Sciatic nerve (tissue), 2 donors: ENCODE measurements at regions not wholly inside any gene's neighbourhood (a gene's known extent, or its start where the extent isn't known, plus 50 kb on each side); places are given as distances from the start of the nearest gene placed in this dataset.

Experiments used
- ATAC-seq: fragments of 200-7000 bp; cut with Tn5 transposase; one replicate; pipeline ENCODE4 v1.9.1; 2020; ENCODE audit warnings: mild to moderate bottlenecking, moderate library complexity
- DNase-seq: peaks from one replicate; pipeline ENCODE4 v3.0.0-alpha.2; 2020; ENCODE audit warnings: low spot score
- intact Hi-C: fragments of 100-400 bp; cut with DNase I; formaldehyde crosslinking; loops from one replicate; pipeline ENCODE4 v1.14.2; 2022
- donor health status: DM: no; HTN: no; CAD: no.
- donor health status: DM: no; HTN: no; CAD: no.

GRCh38 chr12:90061809-90062208, 353.2 kb upstream of the ATP2B1 start:
- DNase-seq (no peak), ATAC-seq (no peak)
- intact Hi-C loops = no loop called here

DNA sequence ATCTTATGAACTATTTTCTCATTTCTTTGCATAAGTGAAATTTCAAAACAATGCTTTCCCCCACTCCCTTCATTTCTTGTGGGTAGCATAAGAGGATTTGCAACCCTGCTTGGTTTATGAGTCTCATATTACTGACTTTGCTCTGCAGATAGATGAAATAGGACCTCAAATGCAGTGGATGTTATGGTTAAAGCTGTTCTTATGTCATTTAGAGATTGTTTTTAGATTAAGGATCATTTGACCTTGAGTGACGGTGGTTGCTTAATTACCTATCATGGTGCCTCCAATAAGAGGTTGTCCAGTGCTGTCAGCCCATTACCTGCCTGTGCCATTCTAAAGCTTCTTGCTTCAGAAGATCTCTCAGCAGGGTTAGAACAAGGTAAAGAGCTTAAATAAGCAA, 351.4 kb upstream of the ATP2B1 start:
- intact Hi-C loops = no loop called here
- DNase-seq (no peak), ATAC-seq (no peak)

- intact Hi-C loops = no loop called here
- DNase-seq (no peak), ATAC-seq (no peak)
Measured at GRCh38 chr12:90058704-90059103, 350.1 kb upstream of the ATP2B1 start.

DNA sequence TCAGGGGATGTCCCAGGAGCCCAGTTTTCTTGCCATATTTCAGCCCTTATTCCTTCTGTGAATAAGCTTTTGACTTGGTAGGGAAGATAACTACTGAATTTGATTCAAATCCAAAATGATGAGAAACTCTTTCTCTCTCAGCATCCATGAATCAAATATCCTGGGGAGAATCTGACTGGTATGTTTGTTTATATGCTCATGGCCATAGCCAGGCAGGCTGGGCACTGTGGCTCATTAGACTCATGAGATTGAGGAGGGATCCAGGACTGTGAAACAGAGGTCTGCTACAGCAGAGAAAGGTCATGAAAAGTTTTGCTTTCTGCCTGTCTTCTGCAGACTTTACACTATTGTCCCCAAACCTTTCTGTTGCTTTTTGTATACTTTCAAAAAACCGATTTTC, 346.4 kb upstream of the ATP2B1 start:
- intact Hi-C loops = no loop called here
- DNase-seq = no peak
- no peak for ATAC-seq

DNA sequence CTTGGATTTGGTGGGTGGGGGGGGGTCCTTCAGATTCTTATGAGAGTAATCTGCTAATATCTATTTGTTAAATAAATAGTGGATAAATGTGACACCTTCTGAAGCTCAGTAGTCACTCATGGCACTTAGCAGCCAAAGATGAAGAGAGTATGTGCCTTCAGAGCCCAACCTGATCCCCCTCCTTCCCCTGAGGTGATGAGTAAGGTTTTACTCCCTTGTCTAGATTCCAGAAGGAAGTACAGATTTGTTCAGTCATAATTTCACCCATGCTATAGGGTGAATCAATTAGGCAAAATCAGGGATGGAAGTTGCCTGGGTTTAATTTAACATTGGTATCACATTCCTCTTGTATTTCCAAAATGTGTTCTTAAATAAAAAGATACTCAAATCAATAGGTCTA, 340.3 kb upstream of the ATP2B1 start:
- DNase-seq = no peak
- no peak for ATAC-seq
- intact Hi-C loops = no loop called here

DNA sequence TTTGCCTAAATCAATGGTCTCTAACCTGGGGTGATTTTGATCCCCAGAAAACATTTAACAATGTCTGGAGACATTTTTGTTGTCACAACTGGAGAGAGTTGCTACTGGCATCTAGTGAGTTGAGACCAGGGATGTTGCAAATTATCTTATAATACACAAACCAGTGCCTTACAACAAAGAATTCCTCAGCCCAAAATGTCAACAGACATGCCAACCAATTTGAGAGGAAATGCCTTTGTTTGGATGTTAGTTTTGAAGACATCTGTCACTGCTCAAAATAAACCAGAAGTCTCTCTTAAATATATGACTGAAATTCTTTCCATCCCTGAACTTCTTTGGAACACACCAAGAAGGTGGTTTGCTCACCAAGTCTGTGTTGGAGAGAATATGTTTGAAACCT, 336.9 kb upstream of the ATP2B1 start:
- ATAC-seq = no peak
- DNase-seq = no peak
- intact Hi-C loops = no loop called here

DNA sequence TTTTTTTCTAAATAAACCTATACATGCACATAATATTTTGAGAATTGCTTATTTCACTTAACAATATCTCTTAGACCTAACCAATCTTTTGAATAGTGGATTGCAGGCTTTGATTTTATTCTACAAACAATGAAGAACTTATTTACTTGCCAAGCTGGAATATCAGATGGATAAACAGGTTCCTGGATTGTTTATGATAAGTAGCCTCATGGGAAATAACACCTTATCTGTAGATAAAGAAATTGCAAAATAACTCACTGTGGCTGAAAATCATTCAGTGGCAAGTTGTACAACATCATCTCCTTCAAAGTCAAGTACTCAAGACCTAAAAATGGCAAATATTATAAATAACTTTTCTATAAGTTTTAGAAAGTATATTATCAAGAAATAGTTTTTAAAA, 335.4 kb upstream of the ATP2B1 start:
- ATAC-seq (no peak), DNase-seq (no peak)
- intact Hi-C loops = no loop called here

DNA sequence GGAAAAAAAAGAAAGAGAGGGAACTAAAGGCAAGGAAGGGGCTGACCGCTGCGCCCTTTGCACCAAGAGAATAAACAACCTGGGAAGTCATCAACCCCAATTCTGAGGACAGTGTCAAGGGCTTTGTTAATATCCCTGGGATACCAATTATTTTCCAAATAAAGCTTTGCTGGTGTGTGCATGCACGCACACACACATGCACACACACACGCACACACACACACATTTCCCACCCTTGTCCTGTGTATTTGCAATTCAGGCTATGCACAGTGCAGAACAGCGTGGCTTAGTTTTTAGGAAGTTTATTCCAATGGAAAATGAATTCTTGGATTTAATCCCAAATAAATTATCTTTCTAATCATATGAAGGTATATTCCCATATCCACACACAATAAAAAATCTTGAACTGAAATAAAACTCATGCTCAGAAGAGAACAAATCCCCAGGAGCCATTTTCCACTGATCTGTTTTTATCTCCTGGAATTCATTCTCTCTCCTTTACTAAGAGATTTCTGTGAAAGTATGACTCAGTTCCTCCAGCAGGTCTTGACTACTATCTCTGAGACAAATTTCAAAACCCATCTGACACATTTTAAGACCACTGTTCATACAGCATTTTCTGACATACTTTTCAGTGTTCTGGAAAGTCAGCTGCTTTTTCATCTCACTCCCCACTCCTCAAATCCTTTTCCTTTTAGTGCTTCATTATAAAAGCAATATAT, 334.4 kb upstream of the ATP2B1 start:
- intact Hi-C loops = no loop called here
- DNase-seq (no peak), ATAC-seq (no peak)

GRCh38 chr12:90038289-90038688, 329.7 kb upstream of the ATP2B1 start:
- DNase-seq (no peak), ATAC-seq (no peak)
- intact Hi-C loops = no loop called here

GRCh38 chr12:90037740-90038139, 329.1 kb upstream of the ATP2B1 start:
- no peak for ATAC-seq
- intact Hi-C loops = no loop called here
- no peak for DNase-seq

DNA sequence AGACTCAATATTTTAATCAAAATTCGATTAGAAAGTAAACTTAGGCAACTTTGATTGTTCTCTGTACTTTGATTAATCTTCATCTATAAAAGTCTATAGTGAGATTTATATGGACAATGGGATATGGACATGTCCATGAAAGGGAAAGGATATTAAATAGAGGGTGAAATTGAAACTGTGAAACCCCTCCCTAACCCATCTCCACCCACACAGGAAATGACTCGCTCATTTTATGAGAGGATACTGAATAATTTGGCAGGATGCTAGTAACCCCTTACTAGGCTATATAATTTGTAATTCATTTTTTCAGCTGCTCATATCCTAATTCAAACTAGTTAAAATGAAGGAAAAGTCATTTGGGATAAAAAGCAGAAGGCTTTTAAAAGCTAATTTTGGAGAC, 328.0 kb upstream of the ATP2B1 start:
- ATAC-seq (no peak), DNase-seq (no peak)
- intact Hi-C loops = no loop called here

GRCh38 chr12:90030726-90031125, 322.1 kb upstream of the ATP2B1 start:
- DNase-seq (no peak), ATAC-seq (no peak)
- intact Hi-C loops = no loop called here

DNA sequence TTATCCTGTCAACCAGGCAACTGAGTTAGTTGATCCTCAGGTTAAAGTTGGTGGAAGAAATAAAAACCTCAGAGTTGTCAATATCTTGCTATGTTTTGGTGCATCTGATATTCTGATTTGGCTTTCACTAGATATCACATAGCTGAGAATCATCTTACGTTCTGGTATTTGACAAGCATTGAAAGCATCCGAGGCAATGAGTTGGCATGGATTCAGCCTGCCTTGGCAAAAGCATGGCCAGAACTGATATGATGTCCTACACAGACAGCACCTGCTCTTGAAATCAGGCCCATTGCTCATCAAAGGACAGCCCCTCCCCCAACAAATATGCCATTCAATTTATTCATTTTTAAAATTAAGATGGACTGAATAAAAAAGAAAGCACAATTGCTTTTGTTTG, 320.7 kb upstream of the ATP2B1 start:
- ATAC-seq (no peak), DNase-seq (no peak)
- intact Hi-C loops = no loop called here

DNA sequence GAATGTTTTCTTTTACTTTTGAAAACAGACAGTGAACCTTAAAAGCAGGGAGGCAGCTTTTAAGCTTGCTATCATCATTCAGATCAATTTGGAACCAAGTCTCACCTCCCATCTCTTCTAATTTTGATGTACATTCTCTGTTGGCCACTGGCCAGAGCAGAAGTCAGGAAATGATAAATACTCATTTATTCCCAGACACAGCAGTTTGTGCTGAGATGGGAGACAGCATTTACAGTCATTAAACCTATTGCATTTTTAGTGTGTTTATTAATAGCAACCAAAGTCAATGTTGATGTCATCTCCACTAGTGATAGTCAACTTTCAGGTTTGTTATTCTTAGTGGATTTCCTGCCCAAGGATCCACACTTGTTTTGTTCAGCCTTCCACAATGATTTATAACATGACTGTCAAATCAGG, 320.0 kb upstream of the ATP2B1 start:
- intact Hi-C loops = no loop called here
- no peak for ATAC-seq
- no peak for DNase-seq

DNA sequence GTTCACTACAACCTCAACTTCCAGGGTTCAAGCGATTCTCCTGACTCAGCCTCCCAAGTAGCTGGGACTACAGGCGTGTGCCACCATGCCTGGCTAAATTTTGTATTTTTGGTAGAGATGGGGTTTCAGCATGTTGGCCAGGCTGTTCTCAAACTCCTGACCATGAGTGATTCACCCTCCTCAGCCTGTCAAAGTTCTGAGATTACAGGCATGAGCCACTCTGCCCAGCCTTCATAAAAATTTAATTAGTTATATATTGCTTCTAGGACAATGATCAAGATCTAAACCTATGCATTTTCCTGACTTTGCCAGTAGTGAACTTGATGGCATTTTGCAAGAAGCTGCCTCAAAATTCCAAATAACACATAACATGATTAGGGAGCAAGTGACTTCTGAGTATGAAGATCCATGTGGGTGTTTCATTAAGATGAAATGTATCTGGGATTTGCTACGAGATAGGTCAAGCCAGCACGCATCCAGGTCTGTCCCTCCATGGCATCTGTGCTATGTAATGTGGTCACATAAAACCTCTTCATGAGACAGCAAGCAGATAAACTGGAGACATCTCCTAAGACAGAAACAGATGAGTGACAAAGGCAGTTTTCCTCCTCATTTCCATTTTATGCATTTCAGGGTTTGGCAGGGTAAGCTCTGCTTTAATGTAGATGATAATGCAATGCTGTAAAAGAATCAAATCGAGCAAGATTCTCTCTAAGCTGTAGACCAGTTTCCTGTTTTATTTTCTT, 319.4 kb upstream of the ATP2B1 start:
- DNase-seq = no peak
- intact Hi-C loops = no loop called here
- no peak for ATAC-seq

DNA sequence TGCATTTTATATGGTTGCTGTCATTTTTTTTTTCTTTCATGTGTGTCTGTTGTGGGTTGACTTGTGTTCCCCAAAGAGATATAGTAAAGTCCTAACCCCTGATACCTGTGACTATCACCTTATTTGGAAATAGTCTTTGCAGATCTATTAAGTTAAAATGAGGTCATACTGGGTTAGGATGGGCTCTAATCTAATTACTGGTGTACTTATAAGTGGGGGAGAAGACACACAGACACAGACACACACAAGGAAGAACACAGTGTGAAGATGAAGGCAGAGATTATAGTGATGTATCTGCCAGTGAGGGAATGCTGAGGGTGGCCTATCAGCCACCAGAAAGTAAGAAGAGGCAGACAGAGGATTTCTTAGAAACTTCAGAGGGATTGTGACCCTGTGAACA, 318.4 kb upstream of the ATP2B1 start:
- ATAC-seq = no peak
- intact Hi-C loops = no loop called here
- DNase-seq = no peak

DNA sequence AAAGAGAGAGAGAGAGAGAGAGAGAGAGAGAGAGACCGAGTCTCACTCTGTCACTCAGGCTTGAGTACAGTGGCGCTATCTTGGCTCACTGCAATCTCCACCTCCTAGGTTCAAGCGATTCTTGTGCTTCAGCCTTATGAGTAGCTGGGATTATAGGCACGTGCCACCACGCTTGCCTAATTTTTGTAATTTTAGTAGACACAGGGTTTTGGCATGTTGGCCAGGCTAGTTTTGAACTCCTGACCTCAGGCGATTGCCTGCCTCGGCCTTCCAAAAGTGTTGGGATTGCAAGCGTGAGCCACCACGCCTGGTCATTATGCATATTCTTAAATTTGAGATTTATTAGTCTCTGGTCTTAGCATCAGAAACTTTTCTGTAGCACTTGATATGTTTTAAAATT, 317.9 kb upstream of the ATP2B1 start:
- ATAC-seq (no peak), DNase-seq (no peak)
- intact Hi-C loops = no loop called here

GRCh38 chr12:90024262-90024661, 315.6 kb upstream of the ATP2B1 start:
- DNase-seq (no peak), ATAC-seq (no peak)
- intact Hi-C loops = no loop called here

- intact Hi-C loops = no loop called here
- no peak for ATAC-seq
- DNase-seq = no peak
Measured at GRCh38 chr12:90023207-90023900, 314.7 kb upstream of the ATP2B1 start.

DNA sequence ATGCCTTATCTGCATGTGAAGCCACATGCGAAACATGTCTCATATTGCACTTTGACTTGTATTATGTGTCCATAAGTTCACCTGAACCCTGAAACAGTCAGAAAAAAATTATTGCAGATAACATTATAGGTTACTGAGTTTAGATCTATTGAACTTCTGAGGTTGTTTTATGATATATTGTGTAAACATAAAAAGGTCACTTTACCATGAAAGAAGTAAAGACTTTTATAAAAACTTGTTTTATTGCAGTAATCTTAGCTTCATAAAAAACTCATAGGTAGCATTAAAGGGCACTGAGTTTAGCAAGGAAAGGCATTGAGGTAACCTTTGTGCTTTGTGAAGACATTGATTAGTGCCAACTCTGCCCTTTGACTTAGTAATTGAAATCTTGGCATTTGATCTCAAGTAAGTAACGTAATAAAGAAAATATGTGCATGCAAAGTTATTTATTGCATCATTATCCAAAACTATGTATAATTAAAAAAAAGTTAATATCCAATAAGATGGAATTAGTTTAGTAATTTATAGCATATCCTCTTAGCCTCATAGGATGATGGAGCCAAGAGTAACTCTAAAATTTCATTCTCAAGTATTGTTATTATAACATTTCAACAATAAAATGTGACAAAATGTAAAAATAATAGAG, 313.3 kb upstream of the ATP2B1 start:
- no peak for DNase-seq
- intact Hi-C loops = no loop called here

More for the DNA sequence above, 313.3 kb upstream of the ATP2B1 start:
- no peak for ATAC-seq
